T-cell (primary cell): ENCODE measurements at regions not wholly inside any gene's neighbourhood (a gene's known extent, or its start where the extent isn't known, plus 50 kb on each side); places are given as distances from the start of the nearest gene placed in this dataset.
"Not testable (repeated sequence)": the region's sequence is repeated elsewhere in the genome, so short reads cannot be mapped to it uniquely, and the experiment has no call there.

Experiments
- ATAC-seq, 4 experiments: fragments of 200-7000 bp in 3 of 4; fragments of 150-1000 bp in 1 of 4; cut with Tn5 transposase; replicated peaks in 1 of 4; 1 replicate in 3 of 4; 2 replicates in 1 of 4; pipeline ENCODE4 v1.10.0; 2021; ENCODE audit warnings: moderate library complexity in 3 of 4, mild to moderate bottlenecking in 2 of 4, moderate number of reproducible peaks in 1 of 4
- CTCF ChIA-PET, 2 donors: fragments of 300-600 bp; sonication (Branson Sonifier 250); formaldehyde crosslinking; loops; one replicate each; lab custom pipeline; 2022; ENCODE audit warnings: antibody characterized with exemption in 2 of 2; lab: Charles Lee
- POLR2A ChIA-PET, 2 donors: fragments of 300-600 bp; sonication (Branson Sonifier 250); formaldehyde crosslinking; loops; one replicate each; lab custom pipeline; 2022; ENCODE audit warnings: antibody characterized with exemption in 2 of 2; lab: Charles Lee
- DNase-seq, 35 experiments: peaks; one replicate each; pipeline versions ENCODE4 v3.0.0 to v3.0.0-alpha.2; 2013 to 2023
- H3K27ac ChIP-seq: one replicate; pipeline ENCODE4 v1.5.1; 2013; ENCODE audit warnings: low read length
- H3K27me3 ChIP-seq, 2 experiments: replicated peaks in 1 of 2; 1 replicate in 1 of 2; 2 replicates in 1 of 2; pipeline versions ENCODE4 v1.6.1 to v1.7.0; 2013; ENCODE audit warnings: low read length in 1 of 2, mixed read lengths in 1 of 2; ENCODE audit not compliant: control insufficient read depth in 2 of 2, insufficient read depth in 2 of 2; ENCODE audit errors: extremely low read depth in 1 of 2
- H3K36me3 ChIP-seq, 2 donors: 1 replicate in 1 of 2; 2 replicates in 1 of 2; pipeline versions ENCODE4 v1.6.1 to v1.7.0; 2013; ENCODE audit warnings: low read length in 1 of 2; ENCODE audit not compliant: control insufficient read depth in 2 of 2, insufficient read depth in 1 of 2; ENCODE audit errors: extremely low read depth in 1 of 2
- H3K4me1 ChIP-seq, 2 experiments: 1 replicate in 1 of 2; 2 replicates in 1 of 2; pipeline versions ENCODE4 v1.6.1 to v1.7.0; 2013; ENCODE audit warnings: low read length in 2 of 2, mixed read lengths in 1 of 2; ENCODE audit not compliant: insufficient read depth in 2 of 2, control insufficient read depth in 1 of 2; ENCODE audit errors: extremely low read depth in 1 of 2
- H3K4me3 ChIP-seq, 2 donors: 1 replicate in 1 of 2; 2 replicates in 1 of 2; pipeline versions ENCODE4 v1.5.1 to v1.7.0; 2013; ENCODE audit warnings: mild to moderate bottlenecking in 2 of 2, low read length in 1 of 2, moderate library complexity in 1 of 2; ENCODE audit not compliant: control insufficient read depth in 1 of 2; ENCODE audit errors: extremely low read depth in 1 of 2
- H3K9me3 ChIP-seq: 2 replicates; pipeline ENCODE4 v1.7.0; 2013
- H3K27ac Mint-ChIP-seq, 2 donors: one replicate each; pipeline ENCODE4 v1.8.0; 2020 to 2021; ENCODE audit warnings: mild to moderate bottlenecking in 2 of 2, mixed read lengths in 2 of 2
- H3K27me3 Mint-ChIP-seq, 2 donors: one replicate each; pipeline ENCODE4 v1.8.0; 2021 to 2022; ENCODE audit warnings: mixed read lengths in 2 of 2
- H3K36me3 Mint-ChIP-seq: one replicate; pipeline ENCODE4 v1.8.0; 2021; ENCODE audit warnings: mixed read lengths
- H3K4me1 Mint-ChIP-seq, 3 donors: one replicate each; pipeline ENCODE4 v1.8.0; 2020 to 2022; ENCODE audit warnings: mixed read lengths in 3 of 3, mild to moderate bottlenecking in 1 of 3
- H3K4me3 Mint-ChIP-seq, 3 donors: one replicate each; pipeline ENCODE4 v1.8.0; 2020 to 2022; ENCODE audit warnings: mild to moderate bottlenecking in 3 of 3, mixed read lengths in 3 of 3, moderate library complexity in 3 of 3
- H3K9me3 Mint-ChIP-seq, 3 donors: one replicate each; pipeline ENCODE4 v1.8.0; 2020 to 2022; ENCODE audit warnings: mixed read lengths in 3 of 3
- WGBS: methylation state at CpG from one replicate; pipeline ENCODE4 v1.1.5; 2013; ENCODE audit warnings: missing lambda C conversion rate; ENCODE audit not compliant: insufficient coverage; 5-methylcytosine and 5-hydroxymethylcytosine counted together

DNA sequence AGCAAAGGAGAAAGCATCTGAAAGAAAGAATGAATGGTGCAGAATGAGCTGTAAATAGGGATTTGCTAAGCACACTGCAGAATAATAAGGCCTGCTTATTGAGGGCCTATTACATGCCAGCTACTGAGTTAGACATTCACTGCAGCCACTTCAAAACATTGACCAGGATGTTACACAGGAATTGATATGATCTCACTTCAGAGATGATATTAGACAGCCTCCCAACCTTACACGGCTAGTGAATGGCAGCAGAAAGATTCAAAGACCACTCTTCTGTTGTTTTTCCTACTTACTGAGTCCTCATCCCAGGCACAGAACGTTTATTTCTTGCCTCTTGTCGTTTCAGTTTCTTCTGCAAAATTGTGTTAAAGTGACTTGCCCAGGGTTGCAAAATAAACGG is 1209.9 kb upstream of the WWC1 start:
- no peak for DNase-seq
- no peak overlapping the region for H3K27ac Mint-ChIP-seq
- peaks cover 0 to 7% (median 6%) of the 10 kb centered on the region in 3 donors for H3K9me3 Mint-ChIP-seq
- H3K4me3 Mint-ChIP-seq: no peak overlapping the region
- ATAC-seq: no peak
- no peaks in the 10 kb centered on the region for H3K27me3 Mint-ChIP-seq
- ChIA-PET CTCF (no interaction called here), POLR2A (no interaction called here)
- no peak overlapping the region for H3K4me3 ChIP-seq
- WGBS: 37% methylated on average over 4 of the region's 4 CpGs
- no peaks in the 10 kb centered on the region for H3K4me1 Mint-ChIP-seq
- no peaks in the 10 kb centered on the region for H3K9me3 ChIP-seq
- no peak overlapping the region for H3K27ac ChIP-seq
- no peaks in the 10 kb centered on the region for H3K36me3 ChIP-seq
- H3K4me1 ChIP-seq: no peaks in the 10 kb centered on the region
- H3K27me3 ChIP-seq: no peaks in the 10 kb centered on the region
- no peaks in the 10 kb centered on the region for H3K36me3 Mint-ChIP-seq

DNA sequence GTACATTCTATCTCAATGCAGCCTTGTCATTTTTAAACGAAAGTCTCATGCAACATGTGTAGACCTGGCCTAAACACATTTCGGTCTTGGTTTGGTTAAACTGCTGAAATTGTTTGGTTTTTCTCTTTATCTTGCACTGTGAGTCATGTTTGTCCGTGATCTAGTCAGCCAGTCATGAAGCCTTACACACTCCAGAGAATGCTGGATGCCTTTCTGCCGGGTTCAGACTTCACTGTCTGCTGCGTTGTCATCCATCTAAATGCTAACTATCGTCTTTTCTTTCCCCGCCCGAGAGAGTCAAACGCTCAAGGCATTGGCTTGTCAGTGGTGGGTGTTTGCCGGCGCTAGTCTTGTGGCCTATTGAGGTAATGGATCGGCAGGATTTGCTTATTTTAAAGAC is 1194.6 kb upstream of the WWC1 start:
- H3K4me3 ChIP-seq: no peak overlapping the region
- no peaks in the 10 kb centered on the region for H3K36me3 Mint-ChIP-seq
- no peaks in the 10 kb centered on the region for H3K27me3 ChIP-seq
- H3K27ac Mint-ChIP-seq: no peak overlapping the region
- no peaks in the 10 kb centered on the region for H3K4me1 ChIP-seq
- H3K4me1 Mint-ChIP-seq: no peaks in the 10 kb centered on the region
- H3K9me3 Mint-ChIP-seq: peaks cover 12 to 23% (median 15%) of the 10 kb centered on the region in 3 donors
- H3K9me3 ChIP-seq: no peaks in the 10 kb centered on the region
- no peak overlapping the region for H3K27ac ChIP-seq
- H3K4me3 Mint-ChIP-seq: no peak overlapping the region
- ChIA-PET POLR2A (no interaction called here), CTCF (no interaction called here)
- H3K36me3 ChIP-seq: no peaks in the 10 kb centered on the region
- ATAC-seq: no peak
- 86% methylated on average over 7 of the region's 12 CpGs for WGBS
- H3K27me3 Mint-ChIP-seq: no peaks in the 10 kb centered on the region
- no peak for DNase-seq

DNA sequence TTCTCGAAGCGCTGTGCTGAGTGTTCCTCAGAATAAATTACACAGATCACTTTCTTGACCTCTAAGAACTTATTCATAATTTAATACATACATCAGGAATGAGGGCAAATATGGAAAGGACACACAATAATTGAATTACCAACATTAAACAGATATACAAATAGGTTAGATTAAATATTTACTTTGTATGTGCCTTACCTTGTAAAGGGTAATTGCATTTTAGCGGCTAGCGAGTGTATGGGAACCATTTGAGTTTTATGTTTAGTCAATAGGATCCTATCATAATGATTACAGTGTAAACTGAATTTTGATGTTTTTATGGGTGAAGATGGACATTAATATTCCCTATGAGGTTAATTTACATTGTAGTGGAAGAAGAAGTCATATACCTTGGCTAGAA is 1187.1 kb upstream of the WWC1 start:
- Histone ChIP-seq H3K36me3 (no peaks in the 10 kb centered on the region), H3K9me3 (no peaks in the 10 kb centered on the region), H3K27me3 (no peaks in the 10 kb centered on the region), H3K27ac (no peak overlapping the region), H3K4me3 (no peak overlapping the region), H3K4me1 (no peaks in the 10 kb centered on the region)
- ChIA-PET CTCF (no interaction called here), POLR2A (no interaction called here)
- Mint-ChIP-seq H3K9me3 (peaks cover 8 to 24% (median 16%) of the 10 kb centered on the region in 3 donors), H3K27ac (no peak overlapping the region), H3K4me3 (no peak overlapping the region), H3K36me3 (no peaks in the 10 kb centered on the region), H3K27me3 (no peaks in the 10 kb centered on the region), H3K4me1 (no peaks in the 10 kb centered on the region)
- ATAC-seq (no peak), DNase-seq (no peak)
- no CpG with 5 or more reads among the region's 4 CpGs for WGBS

DNA sequence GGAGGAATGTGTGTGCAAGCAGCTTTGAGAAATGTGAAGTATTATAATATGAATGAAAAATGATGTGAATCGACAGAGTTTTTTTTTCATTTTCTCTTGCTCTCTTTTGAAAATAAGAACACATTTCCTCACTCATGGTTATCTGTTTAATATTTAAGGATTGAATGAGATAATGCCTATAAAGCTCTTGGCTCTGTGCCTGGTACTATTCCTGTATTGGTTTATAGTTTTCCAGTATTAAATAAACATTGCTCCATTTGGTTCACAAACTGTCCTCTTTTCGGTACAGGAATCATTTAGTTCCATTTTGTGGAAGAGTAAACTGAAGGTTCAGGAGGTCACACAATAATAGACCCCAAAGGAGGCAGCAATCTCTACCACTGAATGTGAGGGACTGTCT is 1185.5 kb upstream of the WWC1 start:
- Mint-ChIP-seq H3K4me3 (no peak overlapping the region), H3K27me3 (no peaks in the 10 kb centered on the region), H3K9me3 (peaks cover 8 to 22% (median 16%) of the 10 kb centered on the region in 3 donors), H3K4me1 (no peaks in the 10 kb centered on the region), H3K36me3 (no peaks in the 10 kb centered on the region), H3K27ac (no peak overlapping the region)
- Histone ChIP-seq H3K9me3 (no peaks in the 10 kb centered on the region), H3K4me3 (no peak overlapping the region), H3K4me1 (no peaks in the 10 kb centered on the region), H3K27me3 (no peaks in the 10 kb centered on the region), H3K36me3 (no peaks in the 10 kb centered on the region), H3K27ac (no peak overlapping the region)
- POLR2A ChIA-PET: no interaction called here
- no peak for ATAC-seq
- CTCF ChIA-PET: no interaction called here
- WGBS: no CpG with 5 or more reads among the region's 2 CpGs
- DNase-seq: no peak

DNA sequence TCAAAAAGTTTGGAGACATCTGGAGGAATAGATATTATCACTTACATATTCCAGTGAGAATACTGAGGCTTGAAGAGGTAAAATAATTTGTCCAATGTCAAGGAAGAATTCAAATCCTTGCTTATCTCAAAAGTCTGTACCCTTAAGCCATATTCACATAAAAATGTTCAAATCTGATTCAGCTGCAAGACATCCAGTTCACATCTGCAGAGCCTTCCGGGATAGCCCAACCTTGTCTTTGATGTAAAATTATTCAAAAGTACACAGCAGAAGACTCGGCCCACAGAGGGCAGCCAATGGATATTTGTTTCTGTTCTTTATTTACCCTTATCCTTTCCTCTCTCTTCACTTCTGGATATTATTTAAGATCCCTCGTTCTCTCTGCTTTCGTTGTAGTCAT is 1183.8 kb upstream of the WWC1 start:
- Mint-ChIP-seq H3K27me3 (no peaks in the 10 kb centered on the region), H3K4me3 (no peak overlapping the region), H3K4me1 (no peaks in the 10 kb centered on the region), H3K27ac (no peak overlapping the region), H3K36me3 (no peaks in the 10 kb centered on the region), H3K9me3 (peaks cover 9 to 26% (median 16%) of the 10 kb centered on the region in 3 donors)
- no peak overlapping the region for H3K27ac ChIP-seq
- ChIA-PET CTCF (no interaction called here), POLR2A (no interaction called here)
- no peak for ATAC-seq
- H3K27me3 ChIP-seq: no peaks in the 10 kb centered on the region
- DNase-seq: no peak
- no peak overlapping the region for H3K4me3 ChIP-seq
- no peaks in the 10 kb centered on the region for H3K9me3 ChIP-seq
- H3K4me1 ChIP-seq: no peaks in the 10 kb centered on the region
- WGBS: no CpG with 5 or more reads among the region's 4 CpGs
- H3K36me3 ChIP-seq: no peaks in the 10 kb centered on the region

DNA sequence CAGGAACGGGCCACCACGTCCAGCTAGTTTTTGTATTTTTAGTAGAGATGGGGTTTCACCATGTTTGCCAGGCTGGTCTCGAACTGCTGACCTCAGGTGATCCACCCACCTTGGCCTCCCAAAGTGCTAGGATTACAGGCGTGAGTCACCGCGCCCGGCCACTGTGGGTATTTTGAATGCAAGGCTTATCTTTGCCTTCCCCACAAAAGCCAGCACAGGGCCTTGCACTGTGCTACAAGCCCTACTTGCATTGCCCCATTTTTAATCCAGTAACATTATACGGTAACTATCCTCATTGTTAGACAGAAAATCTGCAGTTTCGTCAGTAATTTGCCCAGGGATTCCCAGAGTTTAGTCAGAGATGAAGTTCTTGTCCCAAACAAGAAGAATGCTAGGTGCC is 1183.2 kb upstream of the WWC1 start:
- H3K9me3 ChIP-seq, H3K4me1 Mint-ChIP-seq, H3K27me3 Mint-ChIP-seq, H3K4me3 Mint-ChIP-seq, H3K27ac ChIP-seq, H3K4me3 ChIP-seq, ATAC-seq, H3K27me3 ChIP-seq, H3K36me3 Mint-ChIP-seq, POLR2A ChIA-PET, H3K4me1 ChIP-seq, H3K36me3 ChIP-seq, DNase-seq, CTCF ChIA-PET, H3K27ac Mint-ChIP-seq: not testable (repeated sequence)
- whole genome bisulfite sequencing: 78% methylated on average over 4 of the region's 9 CpGs
- H3K9me3 Mint-ChIP-seq: peaks cover 14 to 30% (median 16%) of the 10 kb centered on the region in 3 donors

DNA sequence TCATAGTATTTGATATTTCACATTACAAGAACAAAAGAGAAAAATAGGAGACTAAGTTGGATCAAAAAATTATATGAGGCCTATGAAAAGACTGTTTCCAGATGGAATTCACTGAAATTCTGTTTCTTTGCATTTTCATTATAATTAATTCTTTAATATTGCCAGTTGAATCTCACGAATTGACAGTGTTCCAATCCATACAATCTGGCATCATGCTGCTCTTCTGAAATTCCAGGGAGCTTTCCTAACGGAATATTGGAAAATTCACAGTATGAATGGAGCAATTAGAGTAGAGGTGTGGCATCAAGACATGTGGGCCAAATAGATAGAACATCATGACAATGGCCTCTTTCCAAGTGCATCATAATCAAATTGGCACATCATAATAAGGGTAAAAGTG is 1178.9 kb upstream of the WWC1 start:
- no peak overlapping the region for H3K4me3 ChIP-seq
- H3K27me3 Mint-ChIP-seq: no peaks in the 10 kb centered on the region
- no peak overlapping the region for H3K27ac ChIP-seq
- H3K4me1 Mint-ChIP-seq: no peaks in the 10 kb centered on the region
- H3K27me3 ChIP-seq: no peaks in the 10 kb centered on the region
- no peak overlapping the region for H3K4me3 Mint-ChIP-seq
- H3K36me3 Mint-ChIP-seq: no peaks in the 10 kb centered on the region
- no CpG with 5 or more reads among the region's 2 CpGs for WGBS
- ATAC-seq (no peak), DNase-seq (no peak)
- H3K4me1 ChIP-seq: no peaks in the 10 kb centered on the region
- POLR2A ChIA-PET: no interaction called here
- no peak overlapping the region for H3K27ac Mint-ChIP-seq
- no peaks in the 10 kb centered on the region for H3K36me3 ChIP-seq
- H3K9me3 Mint-ChIP-seq: peaks cover 10 to 21% (median 14%) of the 10 kb centered on the region in 3 donors
- H3K9me3 ChIP-seq: no peaks in the 10 kb centered on the region
- CTCF ChIA-PET: no interaction called here
